SU-DHL-6 (cell line): ENCODE measurements at regions not wholly inside any gene's neighbourhood (a gene's known extent, or its start where the extent isn't known, plus 50 kb on each side); places are given as distances from the start of the nearest gene placed in this dataset.

Source experiments
- H2AFZ ChIP-seq: fragments of 200-600 bp; sonication (generic); 2 replicates; pipeline ENCODE4 v1.6.1; 2014; ENCODE audit warnings: low read depth, mild to moderate bottlenecking, moderate library complexity, mixed read lengths, antibody characterized with exemption, low read length; ENCODE audit not compliant: severe bottlenecking
- H3F3A ChIP-seq: fragments of 200-600 bp; shearing (Covaris generic); 2 replicates; pipeline ENCODE4 v1.6.0; 2016; ENCODE audit warnings: antibody characterized with exemption, mild to moderate bottlenecking; ENCODE audit not compliant: insufficient read depth
- H3K27ac ChIP-seq: fragments of 200-600 bp; sonication (generic); 2 replicates; pipeline ENCODE4 v1.5.1; 2016; ENCODE audit warnings: low read depth, mild to moderate bottlenecking, low read length, moderate library complexity, mixed read lengths
- H3K27me3 ChIP-seq: fragments of 200-600 bp; sonication (generic), shearing (Covaris generic); 2 replicates; pipeline ENCODE4 v1.6.0; 2014; ENCODE audit warnings: mild to moderate bottlenecking, low read length
- H3K36me3 ChIP-seq: fragments of 200-600 bp; sonication (generic); 2 replicates; pipeline ENCODE4 v1.6.1; 2014; ENCODE audit warnings: mild to moderate bottlenecking, low read length, mixed read lengths
- H3K4me2 ChIP-seq: fragments of 300-600, 200-600 bp; shearing (Covaris generic), sonication (generic); 2 replicates; pipeline ENCODE4 v1.6.0; 2014; ENCODE audit warnings: low read length, low read depth, mild to moderate bottlenecking; ENCODE audit not compliant: poor library complexity, severe bottlenecking
- H3K4me3 ChIP-seq: fragments of 200-600 bp; sonication (generic); 2 replicates; pipeline ENCODE4 v1.5.1; 2014; ENCODE audit warnings: antibody characterized with exemption, low read length, mild to moderate bottlenecking, mixed read lengths; ENCODE audit not compliant: insufficient read depth, poor library complexity, severe bottlenecking
- H3K79me2 ChIP-seq: fragments of 200-600 bp; sonication (generic); 2 replicates; pipeline ENCODE4 v1.6.1; 2014; ENCODE audit warnings: mild to moderate bottlenecking, low read length, moderate library complexity; ENCODE audit not compliant: insufficient read depth
- H3K9ac ChIP-seq: fragments of 200-600 bp; sonication (generic); 2 replicates; pipeline ENCODE4 v1.7.0; 2014; ENCODE audit warnings: mild to moderate bottlenecking, low read length
- H3K9me2 ChIP-seq: fragments of 200-600 bp; sonication (generic); replicated peaks from 2 replicates; pipeline ENCODE4 v1.6.1; 2014; ENCODE audit warnings: low read length; ENCODE audit not compliant: insufficient read depth
- H3K9me3 ChIP-seq: fragments of 200-600 bp; sonication (generic); 2 replicates; pipeline ENCODE4 v1.6.1; 2014; ENCODE audit warnings: low read length, mixed read lengths; ENCODE audit not compliant: insufficient read depth
- H4K20me1 ChIP-seq: fragments of 200-600 bp; sonication (generic); 2 replicates; pipeline ENCODE4 v1.6.1; 2014; ENCODE audit warnings: low read depth, mild to moderate bottlenecking, antibody characterized with exemption, low read length, moderate library complexity, mixed read lengths
- EZH2phosphoT487 ChIP-seq: fragments of 200-600 bp; sonication (generic), shearing (Covaris generic); conservative IDR thresholded peaks from 2 replicates; pipeline ENCODE4 v1.6.1; 2018; ENCODE audit warnings: mild to moderate bottlenecking, antibody characterized with exemption, low read length, moderate library complexity, mixed read lengths
- TF ChIP-seq, protein P1 (sequence below): fragments of 200-600 bp; sonication (generic); IDR thresholded peaks from one replicate; pipeline ENCODE4 v1.5.1; 2017; ENCODE audit warnings: antibody characterized with exemption, mild to moderate bottlenecking, low read length, moderate library complexity; ENCODE audit not compliant: insufficient read depth, poor library complexity, severe bottlenecking

GRCh38 chr6:112744827-112745226 lies 397.7 kb downstream of the RFPL4B start:
- H3K27me3 ChIP-seq, result no peaks in the 10 kb centered on the region
- H3K4me2 ChIP-seq, result no peak overlapping the region
- no peaks in the 10 kb centered on the region for H3F3A ChIP-seq
- H4K20me1 ChIP-seq, result no peaks in the 10 kb centered on the region
- no peak overlapping the region for H3K4me3 ChIP-seq
- H3K36me3 ChIP-seq, result no peaks in the 10 kb centered on the region
- H2AFZ ChIP-seq, result no peak overlapping the region
- no peaks in the 10 kb centered on the region for H3K9me3 ChIP-seq
- H3K9ac ChIP-seq, result no peak overlapping the region
- no peak overlapping the region for H3K27ac ChIP-seq
- no peak for TF ChIP-seq EZH2phosphoT487
- TF ChIP-seq, protein P1, sequence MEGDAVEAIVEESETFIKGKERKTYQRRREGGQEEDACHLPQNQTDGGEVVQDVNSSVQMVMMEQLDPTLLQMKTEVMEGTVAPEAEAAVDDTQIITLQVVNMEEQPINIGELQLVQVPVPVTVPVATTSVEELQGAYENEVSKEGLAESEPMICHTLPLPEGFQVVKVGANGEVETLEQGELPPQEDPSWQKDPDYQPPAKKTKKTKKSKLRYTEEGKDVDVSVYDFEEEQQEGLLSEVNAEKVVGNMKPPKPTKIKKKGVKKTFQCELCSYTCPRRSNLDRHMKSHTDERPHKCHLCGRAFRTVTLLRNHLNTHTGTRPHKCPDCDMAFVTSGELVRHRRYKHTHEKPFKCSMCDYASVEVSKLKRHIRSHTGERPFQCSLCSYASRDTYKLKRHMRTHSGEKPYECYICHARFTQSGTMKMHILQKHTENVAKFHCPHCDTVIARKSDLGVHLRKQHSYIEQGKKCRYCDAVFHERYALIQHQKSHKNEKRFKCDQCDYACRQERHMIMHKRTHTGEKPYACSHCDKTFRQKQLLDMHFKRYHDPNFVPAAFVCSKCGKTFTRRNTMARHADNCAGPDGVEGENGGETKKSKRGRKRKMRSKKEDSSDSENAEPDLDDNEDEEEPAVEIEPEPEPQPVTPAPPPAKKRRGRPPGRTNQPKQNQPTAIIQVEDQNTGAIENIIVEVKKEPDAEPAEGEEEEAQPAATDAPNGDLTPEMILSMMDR, result no peak
- no peaks in the 10 kb centered on the region for H3K79me2 ChIP-seq
- H3K9me2 ChIP-seq, result no peaks in the 10 kb centered on the region

DNA sequence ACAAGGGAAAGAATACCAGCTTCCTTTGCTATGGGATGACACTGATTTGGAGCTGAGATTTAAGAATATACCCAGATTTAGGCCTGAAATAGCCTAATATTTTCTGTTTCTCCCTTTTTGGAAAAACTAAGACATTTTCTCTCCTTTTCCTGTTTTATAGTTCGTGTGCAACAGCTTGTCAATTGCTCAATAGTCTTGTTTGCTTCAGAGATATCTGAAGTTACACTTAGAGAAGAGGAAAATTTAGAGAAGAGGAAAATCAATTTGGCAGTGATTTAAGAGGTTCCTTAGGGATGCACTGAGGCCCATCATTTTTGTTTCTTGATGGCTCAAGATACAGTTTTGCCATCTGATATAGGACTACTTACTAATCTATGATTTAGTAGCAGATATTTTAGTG lies 398.6 kb downstream of the RFPL4B start:
- H3K79me2 ChIP-seq, result no peaks in the 10 kb centered on the region
- no peaks in the 10 kb centered on the region for H3K9me3 ChIP-seq
- H3K9ac ChIP-seq, result no peak overlapping the region
- H3K36me3 ChIP-seq, result no peaks in the 10 kb centered on the region
- H4K20me1 ChIP-seq, result no peaks in the 10 kb centered on the region
- no peaks in the 10 kb centered on the region for H3F3A ChIP-seq
- H2AFZ ChIP-seq, result no peak overlapping the region
- no peaks in the 10 kb centered on the region for H3K9me2 ChIP-seq
- H3K4me2 ChIP-seq, result no peak overlapping the region
- TF ChIP-seq, protein P1, result no peak
- no peak for TF ChIP-seq EZH2phosphoT487
- no peak overlapping the region for H3K27ac ChIP-seq
- H3K27me3 ChIP-seq, result no peaks in the 10 kb centered on the region
- H3K4me3 ChIP-seq, result no peak overlapping the region

GRCh38 chr6:112749673-112750072 lies 402.5 kb downstream of the RFPL4B start:
- Histone ChIP-seq H4K20me1 (no peaks in the 10 kb centered on the region), H3K9me2 (no peaks in the 10 kb centered on the region), H3K4me3 (no peak overlapping the region), H2AFZ (no peak overlapping the region), H3K27ac (no peak overlapping the region), H3K36me3 (no peaks in the 10 kb centered on the region), H3K79me2 (no peaks in the 10 kb centered on the region), H3K4me2 (no peak overlapping the region), H3K9me3 (no peaks in the 10 kb centered on the region), H3K27me3 (no peaks in the 10 kb centered on the region), H3K9ac (no peak overlapping the region), H3F3A (no peaks in the 10 kb centered on the region)
- TF ChIP-seq, protein P1, result no peak
- TF ChIP-seq EZH2phosphoT487, result no peak

DNA sequence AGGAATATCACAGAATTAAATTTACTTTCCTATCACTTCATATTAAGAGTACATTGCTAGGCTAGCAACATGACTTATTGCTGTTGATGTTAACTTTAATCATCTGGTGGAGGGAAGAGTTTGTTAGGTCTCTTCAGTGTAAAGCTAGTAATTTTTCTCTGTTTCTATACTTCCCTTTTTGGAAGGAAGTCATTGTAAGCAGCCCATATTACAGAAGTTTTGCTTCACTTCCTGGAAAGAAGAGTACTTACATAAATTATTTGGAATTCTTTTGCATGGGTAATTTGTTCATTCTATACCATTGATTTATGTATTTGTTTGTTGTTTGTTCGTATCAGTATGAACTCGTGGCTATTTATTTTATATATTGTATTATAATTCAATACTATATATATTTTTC lies 405.2 kb downstream of the RFPL4B start:
- no peaks in the 10 kb centered on the region for H3K27me3 ChIP-seq
- H2AFZ ChIP-seq, result no peak overlapping the region
- no peaks in the 10 kb centered on the region for H3K36me3 ChIP-seq
- no peaks in the 10 kb centered on the region for H4K20me1 ChIP-seq
- H3K79me2 ChIP-seq, result no peaks in the 10 kb centered on the region
- H3K27ac ChIP-seq, result no peak overlapping the region
- H3K9ac ChIP-seq, result no peak overlapping the region
- no peak overlapping the region for H3K4me3 ChIP-seq
- no peak overlapping the region for H3K4me2 ChIP-seq
- H3F3A ChIP-seq, result no peaks in the 10 kb centered on the region
- TF ChIP-seq, protein P1, result no peak
- no peak for TF ChIP-seq EZH2phosphoT487
- no peaks in the 10 kb centered on the region for H3K9me3 ChIP-seq
- no peaks in the 10 kb centered on the region for H3K9me2 ChIP-seq
